HG02970 (cell line): ENCODE measurements at regions not wholly inside any gene's neighbourhood (a gene's known extent, or its start where the extent isn't known, plus 50 kb on each side); places are given as distances from the start of the nearest gene placed in this dataset.

Source experiments
- ATAC-seq: cut with Tn5 transposase; IDR thresholded peaks from one replicate; pipeline ENCODE4 v1.9.1; 2021; ENCODE audit warnings: mild to moderate bottlenecking, moderate library complexity, moderate number of reproducible peaks; ENCODE audit not compliant: unreplicated experiment, low FRiP score

- no peak for ATAC-seq
Observed at GRCh38 chr22:47810505-47811500, 1048.4 kb downstream of the TBC1D22A start.

GRCh38 chr22:47808886-47809620 is 1046.6 kb downstream of the TBC1D22A start:
- ATAC-seq = no peak

GRCh38 chr22:47808236-47808635 is 1045.8 kb downstream of the TBC1D22A start:
- ATAC-seq = no peak

- ATAC-seq = no peak
Observed at GRCh38 chr22:47807506-47807905, 1045.1 kb downstream of the TBC1D22A start.

GRCh38 chr22:47806894-47807293 is 1044.4 kb downstream of the TBC1D22A start:
- ATAC-seq = no peak

- ATAC-seq = no peak
Observed at GRCh38 chr22:47805394-47805935, 1043.0 kb downstream of the TBC1D22A start.

- no peak for ATAC-seq
Observed at GRCh38 chr22:47804281-47804680, 1041.8 kb downstream of the TBC1D22A start.

- no peak for ATAC-seq
Observed at GRCh38 chr22:47802421-47802820, 1040.0 kb downstream of the TBC1D22A start.

GRCh38 chr22:47801541-47802245 is 1039.2 kb downstream of the TBC1D22A start:
- no peak for ATAC-seq

- ATAC-seq = no peak
Observed at GRCh38 chr22:47798229-47798628, 1035.8 kb downstream of the TBC1D22A start.

- ATAC-seq = no peak
Observed at GRCh38 chr22:47797342-47797945, 1035.0 kb downstream of the TBC1D22A start.

- no peak for ATAC-seq
Observed at GRCh38 chr22:47796128-47796908, 1033.9 kb downstream of the TBC1D22A start.

- ATAC-seq = no peak
Observed at GRCh38 chr22:47795477-47796127, 1033.2 kb downstream of the TBC1D22A start.

- ATAC-seq = no peak
Observed at GRCh38 chr22:47794851-47795250, 1032.4 kb downstream of the TBC1D22A start.

GRCh38 chr22:47793304-47794101 is 1031.1 kb downstream of the TBC1D22A start:
- no peak for ATAC-seq

GRCh38 chr22:47789171-47789570 is 1026.7 kb downstream of the TBC1D22A start:
- ATAC-seq = no peak

GRCh38 chr22:47788461-47788860 is 1026.0 kb downstream of the TBC1D22A start:
- no peak for ATAC-seq
